ENCODE measurements at regions not wholly inside any gene's neighbourhood (a gene's known extent, or its start where the extent isn't known, plus 50 kb on each side); places are given as distances from the start of the nearest gene placed in this dataset.

- no peaks in the 10 kb centered on the region for H3K79me2 ChIP-seq (ENCODE audit: insufficient read depth, low read length)
- H3K9me2 ChIP-seq (replicated peaks; ENCODE audit: low read depth, low read length), result no peaks in the 10 kb centered on the region
- no peaks in the 10 kb centered on the region for H4K20me1 ChIP-seq (ENCODE audit: insufficient read depth, low read length, poor library complexity, severe bottlenecking)
- no peak overlapping the region for H3K4me3 ChIP-seq (ENCODE audit: low read length, poor library complexity, severe bottlenecking)
- H3K4me2 ChIP-seq (ENCODE audit: low read depth, low read length, poor library complexity, severe bottlenecking), result no peak overlapping the region
- no peak overlapping the region for H2AFZ ChIP-seq (ENCODE audit: low read length)
- H3K27me3 ChIP-seq (ENCODE audit: insufficient read depth, low read length, poor library complexity, severe bottlenecking), result no peaks in the 10 kb centered on the region
- H3K4me1 ChIP-seq (ENCODE audit: insufficient read depth, low read length, poor library complexity, severe bottlenecking), result no peaks in the 10 kb centered on the region
- no peaks in the 10 kb centered on the region for H3K36me3 ChIP-seq (ENCODE audit: insufficient read depth, low read length)
- H3K9me3 ChIP-seq (ENCODE audit: insufficient read depth, low read depth, low read length), result no peaks in the 10 kb centered on the region
- H3F3A ChIP-seq (ENCODE audit: low read depth), result no peaks in the 10 kb centered on the region
- TF ChIP-seq, protein P1, sequence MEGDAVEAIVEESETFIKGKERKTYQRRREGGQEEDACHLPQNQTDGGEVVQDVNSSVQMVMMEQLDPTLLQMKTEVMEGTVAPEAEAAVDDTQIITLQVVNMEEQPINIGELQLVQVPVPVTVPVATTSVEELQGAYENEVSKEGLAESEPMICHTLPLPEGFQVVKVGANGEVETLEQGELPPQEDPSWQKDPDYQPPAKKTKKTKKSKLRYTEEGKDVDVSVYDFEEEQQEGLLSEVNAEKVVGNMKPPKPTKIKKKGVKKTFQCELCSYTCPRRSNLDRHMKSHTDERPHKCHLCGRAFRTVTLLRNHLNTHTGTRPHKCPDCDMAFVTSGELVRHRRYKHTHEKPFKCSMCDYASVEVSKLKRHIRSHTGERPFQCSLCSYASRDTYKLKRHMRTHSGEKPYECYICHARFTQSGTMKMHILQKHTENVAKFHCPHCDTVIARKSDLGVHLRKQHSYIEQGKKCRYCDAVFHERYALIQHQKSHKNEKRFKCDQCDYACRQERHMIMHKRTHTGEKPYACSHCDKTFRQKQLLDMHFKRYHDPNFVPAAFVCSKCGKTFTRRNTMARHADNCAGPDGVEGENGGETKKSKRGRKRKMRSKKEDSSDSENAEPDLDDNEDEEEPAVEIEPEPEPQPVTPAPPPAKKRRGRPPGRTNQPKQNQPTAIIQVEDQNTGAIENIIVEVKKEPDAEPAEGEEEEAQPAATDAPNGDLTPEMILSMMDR (conservative IDR thresholded peaks at IDR 0.05; ENCODE audit: low read length), result peak; percentile 31
- TF ChIP-seq EZH2phosphoT487 (IDR thresholded peaks at IDR 0.05; ENCODE audit: borderline replicate concordance), result no peak
- H3K9ac ChIP-seq (ENCODE audit: low read depth, low read length, poor library complexity, severe bottlenecking), result no peak overlapping the region
These were observed 61.7 kb upstream of the HAND2 start for GRCh38 chr4:173591760-173592159.

GRCh38 chr4:173590697-173591096 lies 60.7 kb upstream of the HAND2 start:
- no peaks in the 10 kb centered on the region for H3K36me3 ChIP-seq (ENCODE audit: insufficient read depth, low read length)
- no peaks in the 10 kb centered on the region for H3F3A ChIP-seq (ENCODE audit: low read depth)
- H3K79me2 ChIP-seq (ENCODE audit: insufficient read depth, low read length), result no peaks in the 10 kb centered on the region
- no peak overlapping the region for H3K4me2 ChIP-seq (ENCODE audit: low read depth, low read length, poor library complexity, severe bottlenecking)
- H3K27me3 ChIP-seq (ENCODE audit: insufficient read depth, low read length, poor library complexity, severe bottlenecking), result no peaks in the 10 kb centered on the region
- H2AFZ ChIP-seq (ENCODE audit: low read length), result no peak overlapping the region
- no peaks in the 10 kb centered on the region for H3K9me3 ChIP-seq (ENCODE audit: insufficient read depth, low read depth, low read length)
- no peaks in the 10 kb centered on the region for H3K9me2 ChIP-seq (replicated peaks; ENCODE audit: low read depth, low read length)
- H3K4me1 ChIP-seq (ENCODE audit: insufficient read depth, low read length, poor library complexity, severe bottlenecking), result no peaks in the 10 kb centered on the region
- no peaks in the 10 kb centered on the region for H4K20me1 ChIP-seq (ENCODE audit: insufficient read depth, low read length, poor library complexity, severe bottlenecking)
- H3K4me3 ChIP-seq (ENCODE audit: low read length, poor library complexity, severe bottlenecking), result no peak overlapping the region
- TF ChIP-seq, protein P1 (conservative IDR thresholded peaks at IDR 0.05; ENCODE audit: low read length), result no peak
- no peak for TF ChIP-seq EZH2phosphoT487 (IDR thresholded peaks at IDR 0.05; ENCODE audit: borderline replicate concordance)
- H3K9ac ChIP-seq (ENCODE audit: low read depth, low read length, poor library complexity, severe bottlenecking), result no peak overlapping the region

DNA sequence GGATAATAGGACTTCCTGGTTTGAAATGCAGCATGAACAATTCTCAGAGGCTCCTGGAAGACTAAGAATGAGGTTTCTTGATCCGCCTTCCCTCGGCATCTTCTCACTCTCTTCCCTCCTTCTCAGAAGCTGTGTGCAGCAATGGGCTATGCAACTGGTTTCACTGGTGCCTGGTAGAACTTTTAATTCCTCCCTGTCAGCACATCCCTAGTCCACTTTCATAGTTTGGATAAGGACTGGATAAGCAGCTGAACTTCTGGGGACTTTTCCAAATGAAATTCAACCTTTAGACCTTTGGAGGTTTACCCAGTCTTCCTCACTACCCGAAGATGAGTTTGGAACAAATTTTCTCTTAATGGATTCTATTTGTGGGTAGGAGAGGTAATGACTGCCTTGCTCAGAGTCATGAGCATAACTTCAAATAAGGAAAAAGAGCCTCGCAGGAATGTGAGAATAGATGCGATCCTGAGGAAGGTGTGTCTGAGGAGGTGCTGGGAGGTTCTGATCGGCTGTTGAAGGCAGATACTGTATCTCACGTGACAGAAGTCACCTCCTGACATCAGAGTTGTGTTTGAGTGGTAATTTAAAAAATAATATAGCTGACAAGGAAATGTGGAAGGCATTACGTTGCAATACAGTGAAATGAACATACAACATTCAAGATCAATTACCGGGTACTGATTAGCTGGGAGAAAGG lies 56.0 kb upstream of the HAND2 start:
- Histone ChIP-seq H3K4me2 (ENCODE audit: low read depth, low read length, poor library complexity, severe bottlenecking) (no peak overlapping the region), H4K20me1 (ENCODE audit: insufficient read depth, low read length, poor library complexity, severe bottlenecking) (no peaks in the 10 kb centered on the region), H3K9me3 (ENCODE audit: insufficient read depth, low read depth, low read length) (no peaks in the 10 kb centered on the region), H3K9me2 (replicated peaks; ENCODE audit: low read depth, low read length) (no peaks in the 10 kb centered on the region), H3K36me3 (ENCODE audit: insufficient read depth, low read length) (no peaks in the 10 kb centered on the region), H3K79me2 (ENCODE audit: insufficient read depth, low read length) (no peaks in the 10 kb centered on the region), H3K4me3 (ENCODE audit: low read length, poor library complexity, severe bottlenecking) (no peak overlapping the region), H3K9ac (ENCODE audit: low read depth, low read length, poor library complexity, severe bottlenecking) (no peak overlapping the region), H3F3A (ENCODE audit: low read depth) (no peaks in the 10 kb centered on the region), H3K27me3 (ENCODE audit: insufficient read depth, low read length, poor library complexity, severe bottlenecking) (no peaks in the 10 kb centered on the region), H3K4me1 (ENCODE audit: insufficient read depth, low read length, poor library complexity, severe bottlenecking) (no peaks in the 10 kb centered on the region), H2AFZ (ENCODE audit: low read length) (no peak overlapping the region)
- no peak for TF ChIP-seq EZH2phosphoT487 (IDR thresholded peaks at IDR 0.05; ENCODE audit: borderline replicate concordance)
- TF ChIP-seq, protein P1 (conservative IDR thresholded peaks at IDR 0.05; ENCODE audit: low read length), result no peak

Data from Loucy (cell line).